ENCODE measurements at regions not wholly inside any gene's neighbourhood (a gene's known extent, or its start where the extent isn't known, plus 50 kb on each side); places are given as distances from the start of the nearest gene placed in this dataset.
"Not testable (repeated sequence)": the region's sequence is repeated elsewhere in the genome, so short reads cannot be mapped to it uniquely, and the experiment has no call there.

GRCh38 chr1:232715154-232715553 is 85.2 kb upstream of the SIPA1L2 start:
- peak; percentile 81 for FAIRE-seq

GRCh38 chr1:232717911-232718310 is 87.3 kb upstream of the MAP10 start:
- not testable (repeated sequence) for FAIRE-seq

GRCh38 chr1:232718928-232719927 is 86.0 kb upstream of the MAP10 start:
- no peak for FAIRE-seq

- no peak for FAIRE-seq
Measured at GRCh38 chr1:232722626-232723025, 82.6 kb upstream of the MAP10 start.

- no peak for FAIRE-seq
Measured at GRCh38 chr1:232725305-232726047, 79.7 kb upstream of the MAP10 start.

- no peak for FAIRE-seq
Measured at GRCh38 chr1:232726048-232726779, 79.0 kb upstream of the MAP10 start.

- no peak for FAIRE-seq
Measured at GRCh38 chr1:232728507-232729263, 76.5 kb upstream of the MAP10 start.

GRCh38 chr1:232732344-232732910 is 72.8 kb upstream of the MAP10 start:
- no peak for FAIRE-seq

GRCh38 chr1:232737917-232738316 is 67.3 kb upstream of the MAP10 start:
- FAIRE-seq = no peak

- no peak for FAIRE-seq
Measured at GRCh38 chr1:232743999-232744398, 61.2 kb upstream of the MAP10 start.

- no peak for FAIRE-seq
Measured at GRCh38 chr1:232744847-232745246, 60.4 kb upstream of the MAP10 start.

GRCh38 chr1:232745698-232746097 is 59.5 kb upstream of the MAP10 start:
- not testable (repeated sequence) for FAIRE-seq

- no peak for FAIRE-seq
Measured at GRCh38 chr1:232748910-232749368, 56.3 kb upstream of the MAP10 start.

- no peak for FAIRE-seq
Measured at GRCh38 chr1:232751393-232752140, 53.6 kb upstream of the MAP10 start.

- no peak for FAIRE-seq
Measured at GRCh38 chr1:232752365-232752764, 52.9 kb upstream of the MAP10 start.

GRCh38 chr1:232754930-232755329 is 50.3 kb upstream of the MAP10 start:
- no peak for FAIRE-seq

Data from colon (tissue), 2 donors.